ENCODE measurements at regions not wholly inside any gene's neighbourhood (a gene's known extent, or its start where the extent isn't known, plus 50 kb on each side); places are given as distances from the start of the nearest gene placed in this dataset.
"Not testable (repeated sequence)": the region's sequence is repeated elsewhere in the genome, so short reads cannot be mapped to it uniquely, and the experiment has no call there.

DNA sequence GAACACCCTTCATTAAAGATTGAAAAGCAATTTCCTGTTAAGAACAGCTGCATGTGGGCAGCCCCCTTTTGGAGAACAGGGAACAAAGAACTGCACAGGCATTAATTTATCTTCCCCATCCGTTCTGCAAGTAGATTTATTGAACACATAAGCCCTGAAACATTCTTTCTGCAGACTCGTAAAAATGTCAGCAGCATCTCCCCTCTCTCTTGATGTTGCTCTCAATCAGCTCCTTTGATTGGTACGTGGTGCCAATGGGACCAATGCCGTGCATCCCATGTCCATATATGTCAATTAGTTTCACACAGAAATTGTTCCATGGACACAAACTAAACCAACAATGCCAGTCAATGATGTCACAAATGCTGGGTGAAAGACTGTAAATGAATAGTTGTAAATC, 228.5 kb upstream of the RASGEF1B start:
- no peak for DNase-seq

GRCh38 chr4:81698538-81699296, 227.0 kb upstream of the RASGEF1B start:
- no peak for DNase-seq

GRCh38 chr4:81694176-81694913, 222.6 kb upstream of the RASGEF1B start:
- DNase-seq, result no peak

GRCh38 chr4:81690871-81691270, 219.2 kb upstream of the RASGEF1B start:
- no peak for DNase-seq

GRCh38 chr4:81688085-81688484, 216.4 kb upstream of the RASGEF1B start:
- no peak for DNase-seq

- no peak for DNase-seq
These were observed 215.8 kb upstream of the RASGEF1B start for GRCh38 chr4:81687471-81687870.

GRCh38 chr4:81685104-81685503, 213.4 kb upstream of the RASGEF1B start:
- DNase-seq, result no peak

- DNase-seq, result no peak
These were observed 212.6 kb upstream of the RASGEF1B start for GRCh38 chr4:81684352-81684751.

- DNase-seq, result no peak
These were observed 210.8 kb upstream of the RASGEF1B start for GRCh38 chr4:81682492-81682891.

GRCh38 chr4:81679315-81679714, 207.6 kb upstream of the RASGEF1B start:
- no peak for DNase-seq

- DNase-seq, result no peak
These were observed 207.1 kb upstream of the RASGEF1B start for GRCh38 chr4:81678801-81679200.

- DNase-seq, result no peak
These were observed 204.8 kb upstream of the RASGEF1B start for GRCh38 chr4:81676537-81676936.

- no peak for DNase-seq
These were observed 204.2 kb upstream of the RASGEF1B start for GRCh38 chr4:81675791-81676393.

DNA sequence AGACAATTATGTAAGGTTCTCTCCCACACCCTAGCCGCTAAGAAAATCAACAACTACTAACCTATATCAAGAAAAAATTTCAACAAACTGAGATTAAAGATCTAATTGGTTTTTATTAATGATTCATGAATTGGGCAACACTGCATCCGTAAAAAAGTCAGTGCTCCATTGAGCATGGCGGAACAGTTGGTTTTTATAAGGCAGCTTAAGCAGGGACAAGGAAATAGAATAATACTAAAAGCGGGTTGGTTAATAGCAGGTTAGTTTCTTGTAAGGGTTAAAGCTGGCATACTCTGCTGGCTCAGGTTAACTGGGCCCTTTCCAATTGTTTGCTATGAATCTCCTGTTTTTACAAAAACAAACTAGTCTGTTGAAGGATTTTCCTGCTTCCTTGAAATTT, 202.3 kb upstream of the RASGEF1B start:
- DNase-seq, result no peak

DNA sequence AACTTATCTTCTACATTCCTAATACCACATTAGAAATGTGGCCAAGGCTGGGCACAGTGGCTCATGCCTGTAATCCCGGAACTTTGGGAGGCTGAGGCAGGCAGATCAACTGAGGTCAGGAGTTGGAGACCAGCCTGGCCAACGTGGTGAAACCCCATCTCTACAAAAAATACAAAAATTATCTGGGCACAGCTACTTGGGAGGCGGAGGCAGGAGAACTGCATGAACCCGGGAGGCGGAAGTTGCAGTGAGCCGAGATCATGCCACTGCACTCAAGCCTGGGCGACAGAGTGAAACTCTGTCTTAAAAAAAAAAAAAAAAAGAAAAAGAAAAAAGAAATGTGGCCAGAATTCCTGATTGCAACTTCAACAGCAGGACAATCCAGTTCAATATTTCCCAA, 196.6 kb upstream of the RASGEF1B start:
- not testable (repeated sequence) for DNase-seq

GRCh38 chr4:81667539-81667938, 195.8 kb upstream of the RASGEF1B start:
- no peak for DNase-seq

GRCh38 chr4:81666491-81666890, 194.8 kb upstream of the RASGEF1B start:
- DNase-seq, result no peak

- no peak for DNase-seq
These were observed 193.9 kb upstream of the RASGEF1B start for GRCh38 chr4:81665649-81666048.

DNA sequence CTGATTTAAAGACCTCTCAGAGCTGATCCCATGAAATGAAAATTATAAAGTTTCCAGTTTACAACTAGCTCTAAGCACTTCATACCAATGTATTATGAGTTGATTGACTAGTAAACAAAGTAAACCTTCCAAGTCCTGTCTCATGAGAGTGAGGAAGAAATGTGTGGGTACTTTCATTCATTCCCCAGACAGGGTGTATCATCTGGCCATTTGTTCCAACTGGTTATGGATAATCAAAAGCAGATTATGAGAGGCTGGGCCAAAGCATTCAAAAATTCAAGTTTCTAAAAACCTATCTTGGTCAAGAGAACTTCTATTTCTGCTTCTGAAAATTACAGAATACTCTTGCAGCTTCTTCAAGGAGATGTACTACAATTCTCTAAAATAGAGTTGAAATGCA, 193.3 kb upstream of the RASGEF1B start:
- DNase-seq, result no peak

DNA sequence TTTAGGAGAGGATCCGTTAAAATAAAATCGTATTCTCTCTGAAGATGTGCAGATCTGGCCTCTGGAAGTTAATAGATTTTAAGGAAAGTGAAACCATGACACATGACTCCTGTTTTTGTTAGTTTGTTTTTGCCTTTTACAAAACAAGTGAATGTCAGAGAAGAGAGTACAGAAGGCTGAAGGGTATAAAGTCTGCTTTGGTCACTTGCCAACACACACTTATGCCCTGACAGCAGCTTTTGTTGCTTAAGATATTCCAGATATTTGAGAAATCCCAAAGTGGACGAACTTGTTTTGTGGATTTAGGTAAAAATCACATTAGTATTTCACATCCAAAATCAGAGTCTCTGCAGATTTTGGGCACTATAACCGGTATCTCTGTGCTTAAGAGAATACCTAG, 192.4 kb upstream of the RASGEF1B start:
- DNase-seq, result no peak

DNA sequence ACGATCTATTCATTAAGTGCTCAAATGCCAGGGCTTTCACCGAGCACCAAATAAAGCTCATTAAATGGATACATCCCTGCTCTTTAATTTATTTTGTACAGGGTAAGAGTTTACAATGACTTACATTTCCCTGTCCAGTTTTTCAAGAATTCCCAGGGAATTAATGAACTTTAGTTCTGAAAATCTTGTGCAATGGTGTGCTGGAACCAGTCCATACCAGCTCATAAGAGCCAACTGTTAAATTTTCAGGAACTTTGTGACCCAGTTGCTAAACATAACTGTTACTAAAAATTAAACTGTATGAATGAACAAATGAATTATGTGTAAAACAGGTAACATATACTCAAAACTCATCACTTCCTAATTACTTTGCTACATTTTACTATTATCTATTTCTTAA, 191.7 kb upstream of the RASGEF1B start:
- no peak for DNase-seq

GRCh38 chr4:81659051-81659450, 187.3 kb upstream of the RASGEF1B start:
- no peak for DNase-seq

GRCh38 chr4:81652069-81652478, 180.4 kb upstream of the RASGEF1B start:
- DNase-seq, result no peak

DNA sequence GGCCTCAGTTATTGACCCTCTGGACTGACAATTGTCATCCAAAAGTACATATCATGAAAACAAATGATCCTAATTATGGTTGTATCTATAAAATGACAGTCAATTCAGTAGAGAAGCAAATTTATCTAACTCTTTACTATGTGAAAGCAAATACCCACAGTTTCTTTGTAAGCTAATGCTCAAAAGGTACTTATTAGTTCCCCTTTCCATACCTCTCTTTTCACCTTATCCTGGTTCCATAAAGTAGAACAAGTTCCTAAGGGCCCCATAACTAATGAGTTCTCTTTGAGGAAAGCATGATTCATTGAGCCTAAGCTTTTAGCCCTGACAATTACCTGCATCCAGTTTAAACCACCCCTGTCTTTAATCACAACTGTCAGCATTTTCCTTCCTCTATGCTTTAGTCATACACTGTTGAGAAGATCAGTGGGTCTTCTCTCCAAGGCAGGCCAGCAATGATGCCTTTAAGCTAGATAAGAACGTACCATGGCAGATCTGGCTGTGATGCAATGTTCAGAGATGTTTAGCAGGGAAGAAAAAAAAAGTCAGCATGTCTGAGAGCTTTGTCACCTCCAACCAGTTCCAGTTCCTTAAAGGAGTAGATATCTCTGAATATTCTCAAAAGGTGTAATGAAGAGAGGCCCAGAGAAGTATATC, 179.7 kb upstream of the RASGEF1B start:
- DNase-seq, result no peak

Measured in NCI-H1048 (cell line).